ENCODE measurements at regions not wholly inside any gene's neighbourhood (a gene's known extent, or its start where the extent isn't known, plus 50 kb on each side); places are given as distances from the start of the nearest gene placed in this dataset.
"Not testable (repeated sequence)": the region's sequence is repeated elsewhere in the genome, so short reads cannot be mapped to it uniquely, and the experiment has no call there.

- TF ChIP-seq, protein P1, sequence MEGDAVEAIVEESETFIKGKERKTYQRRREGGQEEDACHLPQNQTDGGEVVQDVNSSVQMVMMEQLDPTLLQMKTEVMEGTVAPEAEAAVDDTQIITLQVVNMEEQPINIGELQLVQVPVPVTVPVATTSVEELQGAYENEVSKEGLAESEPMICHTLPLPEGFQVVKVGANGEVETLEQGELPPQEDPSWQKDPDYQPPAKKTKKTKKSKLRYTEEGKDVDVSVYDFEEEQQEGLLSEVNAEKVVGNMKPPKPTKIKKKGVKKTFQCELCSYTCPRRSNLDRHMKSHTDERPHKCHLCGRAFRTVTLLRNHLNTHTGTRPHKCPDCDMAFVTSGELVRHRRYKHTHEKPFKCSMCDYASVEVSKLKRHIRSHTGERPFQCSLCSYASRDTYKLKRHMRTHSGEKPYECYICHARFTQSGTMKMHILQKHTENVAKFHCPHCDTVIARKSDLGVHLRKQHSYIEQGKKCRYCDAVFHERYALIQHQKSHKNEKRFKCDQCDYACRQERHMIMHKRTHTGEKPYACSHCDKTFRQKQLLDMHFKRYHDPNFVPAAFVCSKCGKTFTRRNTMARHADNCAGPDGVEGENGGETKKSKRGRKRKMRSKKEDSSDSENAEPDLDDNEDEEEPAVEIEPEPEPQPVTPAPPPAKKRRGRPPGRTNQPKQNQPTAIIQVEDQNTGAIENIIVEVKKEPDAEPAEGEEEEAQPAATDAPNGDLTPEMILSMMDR (IDR thresholded peaks at IDR 0.05) = not testable (repeated sequence)
- not testable (repeated sequence) for TF ChIP-seq POLR2A (IDR thresholded peaks at IDR 0.05)
Observed at GRCh38 chr4:111377880-111378279, 755.0 kb upstream of the PITX2 start.
